Activated CD8-positive, alpha-beta memory T cell treated with anti-CD3 and anti-CD28 coated beads, Interleukin-2, amount 10 ng/mL, durations not matched to agents 7 days and 5 days (primary cell): ENCODE measurements at regions not wholly inside any gene's neighbourhood (a gene's known extent, or its start where the extent isn't known, plus 50 kb on each side); places are given as distances from the start of the nearest gene placed in this dataset.

ENCODE experiments used
- ATAC-seq: fragments of 150-1000 bp; cut with Tn5 transposase; one replicate; pipeline ENCODE4 v1.10.0; 2021; ENCODE audit warnings: moderate library complexity
- CTCF ChIA-PET: fragments of 350-600 bp; sonication (Branson Sonifier 250); formaldehyde crosslinking; loops from one replicate; lab custom pipeline; 2021; ENCODE audit warnings: antibody characterized with exemption; lab: Charles Lee
- DNase-seq: peaks from one replicate; pipeline ENCODE4 v3.0.0-alpha.2; 2020
- H3K27ac Mint-ChIP-seq: one replicate; pipeline ENCODE4 v1.8.0; 2021; ENCODE audit warnings: mild to moderate bottlenecking, mixed read lengths
- H3K27me3 Mint-ChIP-seq: one replicate; pipeline ENCODE4 v1.8.0; 2021; ENCODE audit warnings: mixed read lengths
- H3K36me3 Mint-ChIP-seq: one replicate; pipeline ENCODE4 v1.8.0; 2021; ENCODE audit warnings: mild to moderate bottlenecking, mixed read lengths
- H3K4me1 Mint-ChIP-seq: one replicate; pipeline ENCODE4 v1.8.0; 2021; ENCODE audit warnings: mixed read lengths
- H3K4me3 Mint-ChIP-seq: one replicate; pipeline ENCODE4 v1.8.0; 2021; ENCODE audit warnings: mild to moderate bottlenecking, moderate library complexity, mixed read lengths
- H3K9me3 Mint-ChIP-seq: one replicate; pipeline ENCODE4 v1.8.0; 2022; ENCODE audit warnings: low read depth, mixed read lengths

- Mint-ChIP-seq H3K27ac (no peak overlapping the region), H3K27me3 (no peaks in the 10 kb centered on the region), H3K36me3 (no peaks in the 10 kb centered on the region), H3K9me3 (no peaks in the 10 kb centered on the region), H3K4me1 (no peaks in the 10 kb centered on the region), H3K4me3 (no peak overlapping the region)
- CTCF ChIA-PET: no interaction called here
- no peak for ATAC-seq
- no peak for DNase-seq
Observed at GRCh38 chr6:126914801-126915200, 203.7 kb upstream of the RSPO3 start.

GRCh38 chr6:126919947-126920346 lies 198.5 kb upstream of the RSPO3 start:
- Mint-ChIP-seq H3K27ac (no peak overlapping the region), H3K4me3 (no peak overlapping the region), H3K4me1 (no peaks in the 10 kb centered on the region), H3K9me3 (no peaks in the 10 kb centered on the region), H3K36me3 (no peaks in the 10 kb centered on the region), H3K27me3 (no peaks in the 10 kb centered on the region)
- no peak for DNase-seq
- CTCF ChIA-PET: no interaction called here
- ATAC-seq: no peak

- H3K4me3 Mint-ChIP-seq: no peak overlapping the region
- no peaks in the 10 kb centered on the region for H3K9me3 Mint-ChIP-seq
- CTCF ChIA-PET: no interaction called here
- no peak overlapping the region for H3K27ac Mint-ChIP-seq
- ATAC-seq (no peak), DNase-seq (no peak)
- no peaks in the 10 kb centered on the region for H3K36me3 Mint-ChIP-seq
- no peaks in the 10 kb centered on the region for H3K4me1 Mint-ChIP-seq
- H3K27me3 Mint-ChIP-seq: no peaks in the 10 kb centered on the region
Observed at GRCh38 chr6:126923807-126924206, 194.7 kb upstream of the RSPO3 start.

GRCh38 chr6:126926926-126927325 lies 191.5 kb upstream of the RSPO3 start:
- Mint-ChIP-seq H3K27me3 (no peaks in the 10 kb centered on the region), H3K9me3 (no peaks in the 10 kb centered on the region), H3K27ac (no peak overlapping the region), H3K36me3 (no peaks in the 10 kb centered on the region), H3K4me1 (no peaks in the 10 kb centered on the region), H3K4me3 (no peak overlapping the region)
- CTCF ChIA-PET: no interaction called here
- DNase-seq (no peak), ATAC-seq (no peak)

GRCh38 chr6:126927841-126928240 lies 190.6 kb upstream of the RSPO3 start:
- H3K27me3 Mint-ChIP-seq: no peaks in the 10 kb centered on the region
- no peak for ATAC-seq
- H3K4me1 Mint-ChIP-seq: no peaks in the 10 kb centered on the region
- no peaks in the 10 kb centered on the region for H3K36me3 Mint-ChIP-seq
- H3K9me3 Mint-ChIP-seq: no peaks in the 10 kb centered on the region
- H3K4me3 Mint-ChIP-seq: no peak overlapping the region
- no peak for DNase-seq
- CTCF ChIA-PET: no interaction called here
- no peak overlapping the region for H3K27ac Mint-ChIP-seq

- Mint-ChIP-seq H3K27ac (no peak overlapping the region), H3K36me3 (no peaks in the 10 kb centered on the region), H3K4me3 (no peak overlapping the region), H3K9me3 (no peaks in the 10 kb centered on the region), H3K27me3 (peaks cover 3% of the 10 kb centered on the region), H3K4me1 (no peaks in the 10 kb centered on the region)
- CTCF ChIA-PET: no interaction called here
- no peak for DNase-seq
- ATAC-seq: no peak
Observed at GRCh38 chr6:126937426-126937825, 181.0 kb upstream of the RSPO3 start.

- no peaks in the 10 kb centered on the region for H3K4me1 Mint-ChIP-seq
- H3K4me3 Mint-ChIP-seq: no peak overlapping the region
- no peak overlapping the region for H3K27ac Mint-ChIP-seq
- H3K27me3 Mint-ChIP-seq: peaks cover 3% of the 10 kb centered on the region
- ATAC-seq (no peak), DNase-seq (no peak)
- CTCF ChIA-PET: no interaction called here
- no peaks in the 10 kb centered on the region for H3K9me3 Mint-ChIP-seq
- H3K36me3 Mint-ChIP-seq: no peaks in the 10 kb centered on the region
Observed at GRCh38 chr6:126939784-126940183, 178.7 kb upstream of the RSPO3 start.

- Mint-ChIP-seq H3K4me1 (no peaks in the 10 kb centered on the region), H3K9me3 (no peaks in the 10 kb centered on the region), H3K27me3 (peaks cover 3% of the 10 kb centered on the region), H3K36me3 (no peaks in the 10 kb centered on the region), H3K27ac (no peak overlapping the region), H3K4me3 (no peak overlapping the region)
- DNase-seq (no peak), ATAC-seq (no peak)
- CTCF ChIA-PET: no interaction called here
Observed at GRCh38 chr6:126941751-126942150, 176.7 kb upstream of the RSPO3 start.

GRCh38 chr6:126944512-126944911 lies 174.0 kb upstream of the RSPO3 start:
- no peak for ATAC-seq
- Mint-ChIP-seq H3K4me1 (no peaks in the 10 kb centered on the region), H3K4me3 (no peak overlapping the region), H3K27ac (no peak overlapping the region), H3K27me3 (no peaks in the 10 kb centered on the region), H3K9me3 (no peaks in the 10 kb centered on the region), H3K36me3 (no peaks in the 10 kb centered on the region)
- DNase-seq: no peak
- CTCF ChIA-PET: no interaction called here

GRCh38 chr6:126945150-126945685 lies 173.3 kb upstream of the RSPO3 start:
- Mint-ChIP-seq H3K27ac (no peak overlapping the region), H3K36me3 (no peaks in the 10 kb centered on the region), H3K4me3 (no peak overlapping the region), H3K27me3 (no peaks in the 10 kb centered on the region), H3K4me1 (no peaks in the 10 kb centered on the region), H3K9me3 (no peaks in the 10 kb centered on the region)
- CTCF ChIA-PET: no interaction called here
- ATAC-seq (no peak), DNase-seq (no peak)

GRCh38 chr6:126945812-126946360 lies 172.6 kb upstream of the RSPO3 start:
- CTCF ChIA-PET: no interaction called here
- no peaks in the 10 kb centered on the region for H3K27me3 Mint-ChIP-seq
- H3K36me3 Mint-ChIP-seq: no peaks in the 10 kb centered on the region
- no peaks in the 10 kb centered on the region for H3K9me3 Mint-ChIP-seq
- no peak overlapping the region for H3K4me3 Mint-ChIP-seq
- H3K4me1 Mint-ChIP-seq: no peaks in the 10 kb centered on the region
- H3K27ac Mint-ChIP-seq: no peak overlapping the region
- ATAC-seq: no peak
- DNase-seq: no peak

- no peaks in the 10 kb centered on the region for H3K27me3 Mint-ChIP-seq
- H3K4me3 Mint-ChIP-seq: no peak overlapping the region
- no peaks in the 10 kb centered on the region for H3K4me1 Mint-ChIP-seq
- H3K36me3 Mint-ChIP-seq: no peaks in the 10 kb centered on the region
- H3K27ac Mint-ChIP-seq: no peak overlapping the region
- no peaks in the 10 kb centered on the region for H3K9me3 Mint-ChIP-seq
- CTCF ChIA-PET: no interaction called here
- ATAC-seq: no peak
- no peak for DNase-seq
Observed at GRCh38 chr6:126947070-126947469, 171.4 kb upstream of the RSPO3 start.

- ATAC-seq (no peak), DNase-seq (no peak)
- no peak overlapping the region for H3K27ac Mint-ChIP-seq
- no peaks in the 10 kb centered on the region for H3K4me1 Mint-ChIP-seq
- no peaks in the 10 kb centered on the region for H3K36me3 Mint-ChIP-seq
- no peaks in the 10 kb centered on the region for H3K9me3 Mint-ChIP-seq
- no peaks in the 10 kb centered on the region for H3K27me3 Mint-ChIP-seq
- CTCF ChIA-PET: no interaction called here
- H3K4me3 Mint-ChIP-seq: no peak overlapping the region
Observed at GRCh38 chr6:126949786-126950185, 168.7 kb upstream of the RSPO3 start.

GRCh38 chr6:126955621-126956020 lies 162.8 kb upstream of the RSPO3 start:
- Mint-ChIP-seq H3K27ac (no peak overlapping the region), H3K27me3 (no peaks in the 10 kb centered on the region), H3K4me1 (no peaks in the 10 kb centered on the region), H3K36me3 (no peaks in the 10 kb centered on the region), H3K4me3 (no peak overlapping the region), H3K9me3 (no peaks in the 10 kb centered on the region)
- CTCF ChIA-PET: no interaction called here
- DNase-seq: no peak
- ATAC-seq: no peak

- ATAC-seq: no peak
- Mint-ChIP-seq H3K27me3 (no peaks in the 10 kb centered on the region), H3K36me3 (no peaks in the 10 kb centered on the region), H3K4me3 (no peak overlapping the region), H3K4me1 (no peaks in the 10 kb centered on the region), H3K9me3 (no peaks in the 10 kb centered on the region), H3K27ac (no peak overlapping the region)
- CTCF ChIA-PET: no interaction called here
- DNase-seq: no peak
Observed at GRCh38 chr6:126957721-126958120, 160.8 kb upstream of the RSPO3 start.
